HG03460 (cell line): ENCODE measurements at regions not wholly inside any gene's neighbourhood (a gene's known extent, or its start where the extent isn't known, plus 50 kb on each side); places are given as distances from the start of the nearest gene placed in this dataset.
"Not testable (repeated sequence)": the region's sequence is repeated elsewhere in the genome, so short reads cannot be mapped to it uniquely, and the experiment has no call there.

Experiments used
- ATAC-seq: cut with Tn5 transposase; IDR thresholded peaks from one replicate; pipeline ENCODE4 v1.9.1; 2021; ENCODE audit not compliant: unreplicated experiment

- no peak for ATAC-seq
Measured at GRCh38 chr5:7207979-7208378, 188.0 kb upstream of the ADCY2 start.

DNA sequence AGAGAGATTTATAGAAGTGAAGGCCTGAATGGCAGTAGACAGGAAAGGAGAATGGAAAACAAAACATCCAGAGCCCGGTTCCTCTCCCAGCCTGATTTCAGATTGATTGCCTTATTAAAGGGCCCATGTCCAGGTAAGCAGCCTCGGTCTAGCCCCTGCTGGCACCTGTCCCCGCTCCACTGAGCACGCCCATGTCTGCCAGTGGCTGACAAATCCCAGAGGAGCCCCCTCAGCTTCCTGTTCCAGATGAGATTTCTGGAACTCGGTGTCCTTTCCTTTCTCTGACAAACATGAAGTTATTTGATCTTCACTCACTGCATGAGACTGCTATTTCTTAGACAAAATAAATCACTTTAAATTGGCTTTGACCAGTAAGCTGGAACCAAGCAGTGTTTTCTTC is 187.0 kb upstream of the ADCY2 start:
- no peak for ATAC-seq

DNA sequence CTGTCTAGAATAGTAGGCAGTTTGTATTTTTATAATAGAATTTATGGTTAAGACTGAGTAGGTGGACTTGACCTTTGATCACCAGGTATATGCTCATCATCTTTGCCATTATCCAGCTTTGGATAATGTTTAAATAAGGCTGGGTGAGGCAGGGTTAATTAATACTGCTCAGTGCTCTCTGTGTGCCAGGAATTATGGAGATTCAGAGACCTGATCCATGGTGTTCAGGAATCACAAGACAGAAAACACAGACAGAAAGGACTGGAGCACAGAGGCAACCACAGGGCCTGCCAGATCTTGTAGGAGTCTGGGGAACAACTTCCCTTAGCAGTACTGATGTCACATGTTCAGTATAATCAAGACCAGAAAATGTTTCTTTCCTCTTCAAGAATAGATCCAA is 186.3 kb upstream of the ADCY2 start:
- ATAC-seq, result no peak

DNA sequence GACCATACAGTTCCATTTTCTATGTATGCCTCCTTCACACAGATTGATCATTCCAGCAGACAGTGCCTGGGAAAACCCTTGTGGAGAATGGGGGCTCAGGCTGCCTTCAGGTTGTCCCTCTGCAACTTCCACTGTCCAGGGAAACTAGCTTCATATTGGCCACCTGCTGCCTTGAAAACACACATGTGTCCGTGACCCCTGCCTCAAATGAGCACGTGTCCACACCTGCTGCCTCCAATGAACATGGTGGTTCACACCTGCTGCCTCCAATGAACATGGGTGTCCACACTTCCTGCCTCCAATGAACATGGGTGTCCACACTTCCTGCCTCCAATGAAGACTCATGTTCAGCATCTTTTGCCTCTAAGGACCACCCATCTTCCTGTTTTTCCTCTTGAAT is 185.4 kb upstream of the ADCY2 start:
- ATAC-seq, result no peak

DNA sequence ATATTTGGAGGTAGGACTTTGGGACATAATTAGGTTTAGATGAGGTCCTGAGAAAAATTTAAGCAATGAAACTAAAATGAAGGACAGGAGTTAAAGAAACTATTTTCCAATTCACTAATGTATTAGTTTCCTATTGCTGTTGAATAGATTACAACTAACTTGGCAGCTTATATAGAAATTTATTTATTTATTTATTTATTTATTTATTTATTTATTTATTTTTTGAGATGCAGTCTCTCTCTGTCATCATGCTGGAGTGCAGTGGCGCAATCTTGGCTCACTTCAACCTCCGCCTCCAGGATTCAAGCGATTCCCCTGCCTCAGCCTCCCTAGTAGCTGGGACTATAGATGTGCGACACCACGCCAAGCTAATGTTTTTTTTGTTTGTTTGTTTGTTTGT is 182.4 kb upstream of the ADCY2 start:
- ATAC-seq, result no peak

DNA sequence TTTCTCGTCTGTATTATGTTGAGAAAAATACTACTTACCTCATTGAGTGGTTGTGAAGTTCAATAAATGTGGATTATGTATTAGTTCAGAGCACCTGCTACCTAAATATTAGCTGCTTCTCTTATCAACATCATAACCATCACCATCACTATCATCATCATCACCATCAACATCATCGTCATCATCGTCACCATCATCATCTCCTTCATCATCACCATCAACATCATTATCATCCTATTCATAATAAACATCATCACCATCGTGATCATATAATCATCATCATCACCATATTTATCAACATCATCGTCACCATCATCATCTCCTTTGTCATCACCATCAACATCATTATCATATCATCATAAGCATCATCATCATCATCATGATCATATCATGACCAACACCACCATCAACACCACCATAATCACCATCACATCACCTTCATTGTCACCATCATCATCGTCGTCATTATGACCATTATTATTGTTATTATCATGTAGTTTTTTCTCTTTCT is 181.0 kb upstream of the ADCY2 start:
- ATAC-seq, result no peak

- no peak for ATAC-seq
Measured at GRCh38 chr5:7218141-7218540, 177.8 kb upstream of the ADCY2 start.

DNA sequence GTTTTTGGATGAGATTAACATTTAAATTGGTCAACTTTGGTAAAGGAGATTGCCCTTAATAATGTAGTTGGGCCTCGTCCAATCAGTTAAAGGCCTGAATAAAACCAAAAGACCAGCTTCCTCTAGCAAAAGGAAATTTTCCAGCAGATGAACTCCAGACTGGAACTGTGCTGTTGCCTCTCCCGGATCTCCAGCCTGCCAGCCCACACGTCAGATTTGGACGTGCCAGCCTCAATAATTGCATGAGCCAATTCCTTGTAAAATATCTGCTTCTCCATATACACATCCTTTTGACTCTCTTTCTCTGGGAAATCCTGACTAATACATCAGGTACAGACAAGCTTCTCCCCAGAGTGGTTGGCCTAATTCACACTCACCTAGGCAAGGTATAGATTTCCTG is 175.8 kb upstream of the ADCY2 start:
- no peak for ATAC-seq

DNA sequence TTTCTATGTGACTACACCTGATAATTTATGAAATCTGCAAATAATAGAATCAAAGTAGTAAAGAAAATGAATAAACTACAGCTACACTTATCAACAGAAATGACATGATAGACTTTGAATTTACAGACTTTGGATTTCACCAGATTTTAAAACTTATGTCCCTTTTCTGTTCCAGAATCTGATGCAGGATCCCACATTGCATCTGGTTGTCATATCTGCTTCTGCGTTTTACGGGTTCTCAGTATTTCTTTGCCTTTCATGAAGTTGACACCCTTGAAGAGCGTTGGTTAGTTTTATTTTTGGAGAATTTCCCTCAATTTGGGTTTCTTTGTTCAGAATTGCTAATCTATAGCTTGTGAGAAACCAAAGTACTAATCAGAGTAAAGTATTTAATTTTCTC is 174.9 kb upstream of the ADCY2 start:
- no peak for ATAC-seq

- ATAC-seq, result no peak
Measured at GRCh38 chr5:7225826-7226225, 170.1 kb upstream of the ADCY2 start.

GRCh38 chr5:7242118-7242710 is 153.7 kb upstream of the ADCY2 start:
- no peak for ATAC-seq

DNA sequence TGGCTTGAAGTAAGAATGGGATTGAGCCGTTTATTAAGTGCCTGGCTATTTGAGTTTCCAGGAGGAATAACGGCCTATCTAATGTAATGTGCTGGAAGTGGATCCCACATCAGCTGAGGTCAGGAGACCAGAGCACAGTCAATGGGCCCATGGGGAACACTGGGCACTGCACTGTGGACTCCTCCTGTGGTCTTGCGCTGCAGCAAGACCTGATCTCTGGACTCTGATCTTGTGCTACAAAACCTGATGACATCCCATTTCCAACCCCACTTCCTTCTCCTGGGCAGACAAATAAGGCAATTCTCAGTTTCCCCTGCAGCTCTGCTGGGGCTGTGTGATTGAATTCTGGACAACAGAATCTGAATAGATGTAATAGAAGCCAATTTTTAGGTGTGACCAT is 151.7 kb upstream of the ADCY2 start:
- ATAC-seq, result no peak

- no peak for ATAC-seq
Measured at GRCh38 chr5:7245121-7245651, 150.8 kb upstream of the ADCY2 start.

DNA sequence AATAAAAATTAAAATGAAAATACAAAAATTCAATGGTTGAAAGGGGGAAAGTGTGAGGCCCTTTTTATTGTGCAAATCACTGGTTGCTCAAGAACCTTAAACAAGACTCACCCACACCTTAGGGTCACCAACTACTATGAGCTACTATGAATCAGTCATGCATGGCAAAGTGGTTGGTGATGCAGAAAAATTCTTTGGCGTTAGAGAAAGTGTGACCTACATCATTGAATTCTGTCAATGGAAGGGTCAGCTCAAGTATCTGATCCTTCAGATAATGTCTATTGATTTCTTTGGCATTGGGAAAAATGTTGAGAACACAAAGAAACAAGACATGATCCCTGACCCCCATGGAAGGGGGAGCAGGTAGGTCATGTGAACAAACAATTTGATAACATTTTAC is 149.7 kb upstream of the ADCY2 start:
- ATAC-seq, result no peak

GRCh38 chr5:7250004-7250403 is 145.9 kb upstream of the ADCY2 start:
- ATAC-seq, result no peak

DNA sequence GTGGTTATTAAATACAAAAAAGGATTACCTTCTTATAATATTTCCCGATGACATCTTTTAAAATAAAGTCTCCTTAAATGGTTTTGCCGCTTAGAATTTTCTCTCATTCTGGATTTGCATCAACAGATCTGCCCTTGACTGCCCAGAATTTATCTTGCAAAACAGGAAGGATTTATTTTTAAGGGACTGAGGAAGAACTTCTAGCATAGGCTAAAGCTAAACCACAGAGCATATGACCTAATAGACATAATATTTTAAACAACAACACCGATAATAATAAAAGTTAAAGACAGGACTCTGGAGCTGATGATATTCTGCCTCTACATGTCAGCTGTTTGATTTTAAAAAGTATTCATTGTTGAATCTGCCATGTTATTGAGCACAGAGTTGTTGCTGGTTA is 145.3 kb upstream of the ADCY2 start:
- ATAC-seq, result no peak

DNA sequence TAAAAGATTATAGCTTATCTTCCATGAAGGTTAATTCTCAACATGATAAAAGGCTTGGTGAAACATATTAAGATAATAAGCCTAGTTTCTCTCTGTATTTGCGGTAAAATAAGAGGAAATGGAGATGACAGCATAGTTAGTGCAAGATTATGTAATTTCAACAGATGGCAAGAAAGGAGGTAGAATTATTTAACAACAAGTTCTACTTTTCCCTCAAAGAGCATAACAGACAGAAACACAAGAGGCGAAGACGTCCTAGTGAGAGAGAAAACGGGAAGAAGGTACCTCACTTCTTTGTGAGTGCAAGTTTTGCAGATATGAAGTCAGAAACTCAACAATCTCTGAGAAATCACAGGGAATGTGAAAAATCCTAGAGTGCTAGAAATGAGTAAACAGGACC is 144.8 kb upstream of the ADCY2 start:
- no peak for ATAC-seq

DNA sequence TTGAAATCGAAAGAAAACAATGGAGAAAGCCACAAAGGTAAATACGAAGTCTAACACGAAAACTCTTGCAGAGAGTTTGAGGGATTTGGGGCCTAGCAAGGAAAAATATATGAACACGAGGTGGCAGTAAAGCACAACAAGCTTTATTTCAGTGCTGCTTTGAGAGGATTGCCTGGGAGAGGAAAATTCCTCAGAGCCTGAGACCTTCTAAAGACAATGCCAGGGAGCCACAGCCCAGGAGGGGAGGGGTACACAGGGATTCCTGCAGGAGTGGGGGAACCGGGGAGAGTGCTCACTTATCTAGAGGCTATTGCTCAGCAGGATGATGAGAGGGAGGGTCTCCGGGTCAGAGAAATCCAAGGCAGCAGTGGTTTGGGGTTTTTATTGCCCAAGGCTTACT is 134.9 kb upstream of the ADCY2 start:
- no peak for ATAC-seq

DNA sequence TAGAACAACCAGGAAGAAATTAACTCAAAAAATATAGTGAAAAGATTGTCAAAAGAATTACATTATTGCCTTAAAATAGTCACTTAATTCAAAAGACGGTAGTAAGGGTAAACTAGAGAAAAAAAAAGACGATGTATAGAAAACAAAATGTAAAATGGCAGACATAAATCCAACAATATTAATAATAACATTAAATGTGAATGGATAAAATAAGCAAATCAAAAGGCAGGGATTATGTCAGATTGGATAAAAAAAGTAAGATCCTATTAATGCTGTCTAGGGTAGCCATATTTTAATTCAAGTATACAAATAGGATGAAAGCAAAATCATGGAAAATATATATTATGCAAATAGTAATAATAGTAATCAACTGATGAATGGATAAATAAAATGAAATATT is 134.0 kb upstream of the ADCY2 start:
- ATAC-seq, result no peak

- not testable (repeated sequence) for ATAC-seq
Measured at GRCh38 chr5:7263398-7264015, 132.4 kb upstream of the ADCY2 start.

GRCh38 chr5:7265776-7266175 is 130.2 kb upstream of the ADCY2 start:
- ATAC-seq, result not testable (repeated sequence)

GRCh38 chr5:7268722-7269121 is 127.2 kb upstream of the ADCY2 start:
- ATAC-seq, result not testable (repeated sequence)
